HCEC 1CT (cell line): ENCODE measurements at regions not wholly inside any gene's neighbourhood (a gene's known extent, or its start where the extent isn't known, plus 50 kb on each side); places are given as distances from the start of the nearest gene placed in this dataset.
"Not testable (repeated sequence)": the region's sequence is repeated elsewhere in the genome, so short reads cannot be mapped to it uniquely, and the experiment has no call there.

Experiments
- DNase-seq: peaks from one replicate; pipeline ENCODE4 v3.0.0-alpha.2; 2017

DNA sequence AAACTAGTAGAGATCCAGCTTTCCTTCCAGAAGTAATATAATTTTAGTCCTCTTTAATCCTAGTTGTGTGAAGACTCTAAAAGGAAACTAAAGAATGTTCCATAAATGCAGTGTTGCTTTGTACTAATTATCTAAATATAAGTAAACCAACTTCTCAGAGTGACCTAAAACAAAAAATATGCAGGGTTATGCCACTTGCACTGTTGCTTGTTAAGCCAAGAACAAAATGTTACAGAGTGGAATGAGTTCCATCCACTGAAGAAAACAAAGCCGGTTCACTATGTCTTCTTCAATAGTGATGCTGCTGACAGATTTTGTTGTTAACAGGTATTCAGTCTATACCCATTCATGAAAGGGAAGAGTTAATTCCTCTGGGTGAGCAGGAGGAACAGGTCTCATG is 252.0 kb upstream of the DIAPH2 start:
- peak; percentile 19 for DNase-seq

DNA sequence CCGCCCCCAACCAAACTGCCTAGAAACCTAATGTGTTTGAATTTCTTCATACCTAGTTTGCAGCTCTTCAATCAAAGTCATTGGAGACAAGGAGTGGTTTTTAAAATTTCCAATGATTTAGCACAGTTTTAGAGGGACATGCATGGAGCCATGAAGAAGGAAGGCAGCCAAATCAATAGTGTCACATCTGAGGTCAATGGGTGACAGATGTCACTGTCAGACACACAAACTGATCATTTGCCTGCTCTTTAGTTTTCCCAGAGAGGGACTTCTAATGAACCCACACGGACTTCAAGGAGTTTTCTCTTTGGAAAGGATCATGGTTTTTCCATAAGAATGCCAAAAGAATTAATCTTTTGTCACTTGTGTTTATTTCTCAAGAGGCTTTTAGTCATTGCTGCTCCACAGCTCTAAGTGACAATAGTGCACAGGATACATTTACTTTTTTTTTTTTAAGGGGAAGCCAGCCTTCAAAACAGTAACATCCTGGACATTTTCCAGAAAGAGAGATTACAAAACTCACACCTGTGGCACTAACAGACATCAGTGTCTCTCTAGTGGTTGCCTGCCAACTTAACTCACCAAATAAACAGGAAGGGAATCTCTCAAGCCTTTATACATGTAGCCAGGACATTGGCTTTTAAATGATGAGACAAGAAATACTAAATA is 251.1 kb upstream of the DIAPH2 start:
- DNase-seq: no peak

- peak; percentile 54 for DNase-seq
These were observed 249.1 kb upstream of the DIAPH2 start for GRCh38 chrX:96435378-96436035.

GRCh38 chrX:96436105-96436504 is 248.5 kb upstream of the DIAPH2 start:
- peak; percentile 85 for DNase-seq

DNA sequence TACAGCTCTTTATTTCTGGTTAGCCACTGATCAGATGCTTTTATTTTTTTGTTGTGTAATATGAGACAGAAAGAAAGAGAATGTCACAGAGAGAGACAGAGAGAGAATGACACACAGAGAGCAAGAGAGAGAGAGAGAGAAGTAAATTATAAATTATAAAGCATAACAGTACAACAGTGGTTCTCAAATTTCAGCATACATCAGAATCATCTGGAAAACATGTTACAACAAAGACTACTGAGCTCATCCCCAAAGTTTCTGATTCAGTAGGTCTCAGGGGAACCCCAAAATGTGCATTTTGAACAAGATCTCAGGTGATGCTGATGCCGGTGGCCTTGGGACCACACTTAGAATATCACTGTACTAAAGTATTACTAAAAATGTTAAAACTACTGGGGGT is 245.8 kb upstream of the DIAPH2 start:
- DNase-seq: peak; percentile 24

DNA sequence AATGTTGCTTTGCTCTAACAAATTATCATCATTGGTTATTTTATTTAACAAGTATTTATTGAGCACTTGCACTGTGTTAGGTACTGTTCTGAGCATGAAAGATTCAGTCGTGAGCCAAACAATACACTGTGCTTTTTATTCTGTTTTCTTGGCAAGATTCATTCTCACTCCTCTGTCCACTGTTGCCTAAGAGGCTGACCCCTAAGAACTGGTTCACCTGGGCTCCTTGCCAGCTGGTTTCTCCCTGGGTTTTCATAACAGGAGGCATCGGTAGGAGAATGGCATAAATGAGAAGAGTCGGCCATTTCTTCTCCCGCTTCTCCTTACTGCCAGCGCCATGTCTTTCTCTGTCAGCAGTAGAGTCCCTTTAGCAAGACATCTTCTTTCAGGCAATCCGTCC is 243.7 kb upstream of the DIAPH2 start:
- DNase-seq: no peak

DNA sequence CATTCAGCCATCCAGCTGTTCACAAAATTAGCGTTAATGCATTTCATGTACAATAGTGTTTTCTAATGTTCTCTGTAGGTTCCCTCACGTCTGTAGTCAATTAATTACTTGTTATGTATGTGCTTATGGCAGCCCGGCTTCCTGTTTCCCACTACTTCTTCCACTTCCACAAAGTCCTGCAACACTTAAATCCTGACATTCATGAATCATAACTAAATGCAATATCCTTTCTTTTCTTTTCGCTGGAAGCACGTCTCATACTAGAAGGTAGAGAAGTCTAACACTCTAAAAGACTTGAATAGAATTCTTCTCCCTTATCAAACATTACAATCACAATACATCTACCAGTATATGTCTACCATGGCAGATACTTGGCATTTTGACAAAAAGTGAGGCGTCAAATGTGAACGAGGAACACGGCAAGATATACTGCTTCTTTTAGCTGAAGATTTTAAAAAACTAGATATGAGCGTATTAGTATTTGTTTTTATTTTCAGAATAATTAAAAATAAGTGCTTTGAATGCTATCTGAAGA is 239.0 kb upstream of the DIAPH2 start:
- DNase-seq: no peak

DNA sequence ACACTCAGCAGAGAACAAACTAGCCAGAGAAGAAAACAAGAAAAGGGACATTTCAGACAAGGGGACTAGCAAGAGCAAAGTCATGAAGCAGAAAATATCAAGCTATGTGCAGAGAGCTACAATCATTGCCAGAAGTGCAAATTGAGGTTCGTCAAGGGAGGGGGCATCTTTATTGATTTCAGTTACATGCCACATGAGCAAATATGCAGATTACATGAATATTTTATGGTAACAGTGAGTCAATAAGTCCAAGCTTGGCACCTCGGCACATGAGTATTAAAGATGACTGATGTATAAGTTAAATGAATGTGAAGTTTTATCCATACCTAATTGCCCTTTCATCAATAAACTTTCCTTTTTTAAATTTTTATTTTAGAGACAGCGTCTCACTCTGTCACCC is 238.1 kb upstream of the DIAPH2 start:
- no peak for DNase-seq

DNA sequence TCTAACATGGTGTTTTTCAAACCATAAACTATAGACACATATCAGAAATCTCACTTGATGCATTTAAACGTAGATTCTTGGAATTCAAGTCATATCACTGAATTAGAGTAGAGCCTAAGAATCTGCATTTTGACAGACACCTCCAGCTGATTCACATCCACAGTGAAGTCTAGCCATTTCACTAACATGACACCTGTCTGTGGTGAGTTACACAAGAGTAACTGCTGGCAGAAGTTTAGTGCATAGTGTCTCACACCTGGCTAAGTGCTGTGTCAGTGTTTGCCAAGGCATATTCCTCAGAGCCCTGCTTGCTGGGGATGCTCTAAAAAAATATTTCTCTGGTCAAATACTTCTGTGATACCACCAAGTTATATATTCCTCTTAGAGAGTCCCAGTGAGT is 237.5 kb upstream of the DIAPH2 start:
- no peak for DNase-seq

GRCh38 chrX:96449191-96449590 is 235.5 kb upstream of the DIAPH2 start:
- DNase-seq: no peak

GRCh38 chrX:96449896-96450295 is 234.7 kb upstream of the DIAPH2 start:
- DNase-seq: no peak

- DNase-seq: no peak
These were observed 231.5 kb upstream of the DIAPH2 start for GRCh38 chrX:96453139-96453538.

GRCh38 chrX:96455078-96455477 is 229.6 kb upstream of the DIAPH2 start:
- no peak for DNase-seq

GRCh38 chrX:96464880-96465558 is 219.6 kb upstream of the DIAPH2 start:
- DNase-seq: no peak

DNA sequence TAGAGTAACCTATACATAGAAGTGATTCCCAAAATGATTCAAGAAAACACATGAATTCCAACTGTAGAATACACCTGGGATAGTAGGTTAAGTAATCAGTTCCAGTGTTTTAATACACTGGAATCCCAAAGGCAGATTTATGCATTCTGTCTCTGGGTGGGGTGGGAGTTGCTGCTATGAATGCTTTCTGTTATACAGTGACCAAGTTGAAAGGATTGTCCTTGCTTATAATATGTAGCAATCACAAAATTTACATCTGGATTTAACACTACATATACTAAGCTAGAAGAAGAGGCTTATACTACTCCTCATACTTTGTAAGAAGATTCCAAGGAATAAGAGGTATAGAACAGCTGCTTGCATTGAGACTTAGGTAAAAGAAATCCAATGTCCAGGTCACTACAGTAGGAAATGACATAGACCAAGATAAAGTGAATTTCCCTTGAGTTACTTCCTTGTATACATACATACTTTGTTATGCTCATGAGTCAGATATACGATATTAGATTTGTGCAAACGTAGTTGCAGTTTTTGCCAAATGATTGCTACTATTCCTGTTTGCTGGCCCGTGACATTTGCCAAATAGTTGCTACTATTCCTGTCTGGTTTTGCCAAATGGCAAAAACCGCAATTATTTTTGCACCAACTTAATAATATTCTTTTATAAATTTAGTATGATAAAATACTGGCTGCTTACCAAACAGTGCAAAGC is 210.5 kb upstream of the DIAPH2 start:
- peak; percentile 27 for DNase-seq

- DNase-seq: no peak
These were observed 209.9 kb upstream of the DIAPH2 start for GRCh38 chrX:96474741-96475125.

GRCh38 chrX:96480081-96480480 is 204.6 kb upstream of the DIAPH2 start:
- DNase-seq: peak; percentile 74

DNA sequence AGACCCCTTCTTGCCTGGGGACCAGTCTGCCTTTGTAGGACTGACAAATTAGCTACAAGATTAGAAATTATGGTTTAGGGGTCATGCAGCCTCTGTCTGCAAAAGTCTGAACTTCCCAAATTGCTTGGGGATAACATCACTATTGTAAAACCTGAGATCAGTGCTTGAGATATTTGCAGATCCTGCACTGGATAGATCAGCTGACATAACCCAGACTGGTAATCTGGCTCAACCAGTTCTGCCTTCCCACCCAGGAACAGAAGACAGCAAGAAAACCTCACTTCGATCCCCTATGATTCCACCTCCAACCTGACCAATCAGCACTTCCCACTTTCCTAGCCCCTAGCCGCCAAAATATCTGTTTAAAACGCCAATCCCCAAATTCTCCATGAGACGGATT is 202.8 kb upstream of the DIAPH2 start:
- no peak for DNase-seq

GRCh38 chrX:96483647-96484160 is 200.9 kb upstream of the DIAPH2 start:
- no peak for DNase-seq

- DNase-seq: not testable (repeated sequence)
These were observed 198.0 kb upstream of the DIAPH2 start for GRCh38 chrX:96486687-96487086.

DNA sequence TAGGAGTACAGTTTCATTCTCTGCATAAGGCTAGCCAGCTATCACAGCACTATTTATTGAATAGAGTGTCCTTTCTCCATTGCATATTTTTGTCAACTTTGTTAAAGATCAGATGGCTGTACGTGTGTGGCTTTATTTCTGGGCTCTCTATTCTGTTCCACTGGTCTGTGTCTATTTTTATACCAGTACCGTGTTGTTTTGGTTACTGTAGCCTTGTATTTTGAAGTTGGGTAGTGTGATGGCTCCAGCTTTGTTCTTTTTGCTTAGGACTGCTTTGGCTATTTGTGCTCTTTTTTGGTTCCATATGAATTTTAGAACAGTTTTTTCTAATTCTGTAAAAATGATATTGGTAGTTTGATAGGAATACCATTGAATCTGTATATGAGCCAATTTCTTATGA is 182.1 kb upstream of the DIAPH2 start:
- no peak for DNase-seq

GRCh38 chrX:96529386-96529785 is 155.3 kb upstream of the DIAPH2 start:
- not testable (repeated sequence) for DNase-seq

DNA sequence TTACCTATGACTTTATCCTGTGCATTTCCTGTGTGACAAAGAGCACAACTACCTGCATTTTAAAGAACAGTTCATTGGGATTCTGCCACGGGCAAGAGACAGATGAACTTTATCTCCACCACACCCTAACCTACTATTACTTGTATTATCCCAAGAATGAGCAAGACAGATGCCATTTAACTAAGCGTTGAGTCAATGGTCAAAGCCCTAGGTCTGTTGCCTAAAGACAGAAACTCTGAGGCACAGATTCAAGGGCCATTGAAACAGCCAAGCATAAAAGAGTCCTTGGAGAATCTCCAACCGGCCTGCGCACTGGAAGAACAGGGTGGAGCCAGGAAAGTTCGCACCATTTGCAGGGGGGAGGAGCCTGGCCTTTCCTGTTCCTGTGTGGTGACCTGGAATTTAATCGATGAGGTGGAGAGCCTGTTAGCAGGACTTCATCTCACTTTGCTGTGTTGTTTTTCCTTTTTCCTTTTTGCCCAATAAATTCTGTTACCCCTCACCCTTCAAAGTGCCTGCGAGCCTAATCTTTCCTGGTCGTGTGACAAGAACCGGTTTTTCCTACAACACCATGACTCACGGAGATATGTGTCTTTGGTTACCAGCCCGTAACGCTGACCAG is 146.4 kb upstream of the DIAPH2 start:
- no peak for DNase-seq
